Activated effector memory CD4-positive, alpha-beta T cell treated with anti-CD3 and anti-CD28 coated beads, Interleukin-2, amount 50 U/mL, for 16 hours (primary cell): ENCODE measurements at regions not wholly inside any gene's neighbourhood (a gene's known extent, or its start where the extent isn't known, plus 50 kb on each side); places are given as distances from the start of the nearest gene placed in this dataset.
"Not testable (repeated sequence)": the region's sequence is repeated elsewhere in the genome, so short reads cannot be mapped to it uniquely, and the experiment has no call there.

Experiments used
- DNase-seq: peaks from one replicate; pipeline ENCODE4 v3.0.0-alpha.2; 2020

DNA sequence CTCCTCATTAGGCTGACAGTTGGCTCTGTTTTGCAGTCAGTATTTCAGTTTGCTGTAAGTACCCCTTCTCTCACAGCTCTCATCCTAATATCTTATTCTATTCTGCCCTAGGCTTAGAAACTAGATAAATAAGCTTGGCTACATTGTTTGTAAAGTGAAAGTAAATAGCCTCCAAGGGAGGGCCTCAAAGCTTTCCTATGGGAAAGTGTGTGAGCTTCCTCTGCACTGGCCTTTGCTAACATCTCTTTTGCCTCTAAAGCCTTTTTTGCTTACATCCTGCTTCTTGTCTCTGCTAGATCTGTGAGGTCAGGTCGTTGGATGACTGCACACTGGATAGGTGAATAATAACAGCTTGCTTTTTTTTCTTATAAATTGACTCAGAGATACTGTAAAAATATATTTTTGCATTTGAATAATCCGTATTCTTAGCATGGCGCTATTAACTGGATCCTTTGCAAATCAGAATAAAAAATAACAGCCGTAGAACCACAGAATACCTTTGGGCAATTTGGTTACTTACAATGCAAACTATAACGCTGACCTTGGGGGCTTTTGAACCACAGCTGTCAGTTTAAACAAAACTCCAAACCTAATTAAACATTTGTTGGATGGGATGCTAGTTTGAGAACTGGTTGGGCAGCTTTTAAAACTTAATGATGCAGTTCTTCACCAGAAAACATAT lies 55.1 kb downstream of the TTC6 start:
- DNase-seq: no peak

DNA sequence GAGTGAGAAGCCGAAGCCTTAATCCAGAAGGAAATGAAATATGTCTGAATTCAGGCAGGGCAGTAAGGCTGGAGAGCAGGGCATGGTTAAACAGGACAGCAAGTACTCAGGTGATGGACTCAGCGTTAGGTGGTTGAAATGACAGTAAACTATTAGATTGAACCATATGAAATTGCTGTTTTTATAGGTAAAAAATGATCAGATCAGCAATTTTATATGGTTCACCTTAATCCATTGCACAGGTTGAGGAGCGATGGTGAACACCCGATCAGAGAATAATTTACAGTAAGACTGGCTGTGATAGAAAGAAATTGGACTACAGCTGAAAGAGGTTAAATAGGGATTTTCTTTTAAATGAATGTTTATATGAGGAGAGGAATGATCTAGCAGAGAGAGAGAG lies 56.6 kb downstream of the TTC6 start:
- DNase-seq: no peak

DNA sequence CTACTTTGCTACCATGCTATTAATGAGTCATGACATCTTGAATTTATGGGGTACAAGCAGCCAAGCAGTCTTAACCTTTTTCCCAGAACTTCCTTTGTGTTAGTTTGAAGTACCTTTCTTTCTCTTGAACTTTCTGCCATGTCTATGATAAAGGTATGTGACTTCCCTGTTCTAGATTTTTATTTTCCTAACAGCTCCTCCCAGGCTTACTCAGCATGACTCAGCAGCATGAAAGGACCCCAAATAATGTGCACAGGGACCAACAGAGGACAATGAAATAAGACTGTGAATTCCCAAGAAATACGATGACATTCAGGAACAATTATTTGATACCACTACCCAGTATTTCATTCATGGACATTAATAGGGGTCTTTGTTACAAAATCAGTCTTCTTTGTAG lies 60.0 kb downstream of the TTC6 start:
- DNase-seq: no peak

DNA sequence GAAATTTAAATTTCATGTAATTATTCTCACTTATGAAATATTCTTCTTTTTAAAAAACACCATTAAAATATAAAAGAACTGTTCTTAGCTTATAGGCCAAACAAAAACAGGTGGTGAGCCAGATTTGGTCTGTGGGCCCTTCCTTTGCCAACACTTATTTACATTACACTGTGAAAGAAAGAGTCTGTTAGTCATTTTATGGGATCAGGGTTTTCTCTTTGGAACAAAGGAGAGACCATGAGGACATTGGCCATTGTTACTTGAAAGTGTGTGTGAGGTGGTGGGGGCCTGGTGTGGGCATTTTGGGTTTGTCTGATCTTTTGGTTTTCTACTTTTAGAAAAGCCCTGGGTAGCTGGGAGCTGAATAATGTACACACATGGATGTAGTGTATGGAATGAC lies 62.7 kb downstream of the TTC6 start:
- no peak for DNase-seq

DNA sequence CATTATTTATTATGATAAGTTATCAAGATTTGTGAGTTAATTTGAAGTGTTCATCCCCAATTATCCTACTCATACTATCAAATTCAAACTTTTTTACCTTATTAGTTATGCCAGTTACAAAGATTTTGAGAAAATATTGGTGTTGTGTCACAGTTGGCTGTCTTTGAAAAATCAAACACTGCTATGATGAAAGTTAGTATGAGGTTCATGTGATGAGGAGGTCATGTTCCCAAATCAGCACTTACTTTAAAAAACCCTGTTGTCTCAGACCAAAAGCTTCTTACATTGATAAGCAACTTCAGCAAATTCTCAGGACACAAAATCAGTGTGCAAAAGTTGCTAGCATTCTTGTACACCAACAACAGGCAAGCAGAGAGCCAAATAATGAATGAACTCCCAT lies 68.1 kb downstream of the TTC6 start:
- no peak for DNase-seq

DNA sequence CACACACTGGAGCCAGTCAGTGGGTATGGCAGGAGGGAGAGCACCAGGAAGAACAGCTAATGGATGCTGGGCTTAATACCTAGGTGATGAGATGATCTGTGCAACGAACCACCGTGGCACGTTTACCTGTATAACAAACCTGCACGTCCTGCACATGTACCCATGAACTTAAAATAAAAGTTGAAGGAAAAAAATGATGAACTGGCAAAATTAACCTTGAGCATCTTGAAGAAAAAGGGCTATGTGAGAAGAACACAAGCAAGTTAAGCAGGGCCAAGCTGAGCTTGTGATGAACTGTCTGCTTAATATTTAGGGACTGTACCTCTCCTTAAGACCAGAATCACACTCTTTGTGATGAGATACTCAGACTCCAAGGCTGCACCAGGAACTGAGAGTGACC lies 70.0 kb downstream of the TTC6 start:
- DNase-seq: no peak

DNA sequence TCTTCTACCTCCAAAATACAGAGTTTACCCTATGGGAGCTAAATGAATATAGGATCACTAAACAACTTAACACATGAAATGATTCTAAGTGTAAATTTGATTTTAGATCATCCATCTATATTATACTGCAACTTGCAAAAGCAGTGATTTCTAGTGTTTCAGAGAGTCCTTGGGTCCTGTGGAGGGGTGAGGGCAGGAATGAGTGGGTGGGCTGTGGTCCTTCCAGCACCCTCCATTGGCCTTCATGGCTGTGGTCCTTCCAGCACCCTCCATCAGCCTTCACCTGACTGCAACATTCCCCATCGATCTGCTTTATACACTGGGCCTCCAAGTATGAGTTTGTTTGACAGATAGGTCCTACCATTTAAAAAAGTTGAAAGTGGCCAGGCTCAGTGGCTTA lies 70.5 kb downstream of the TTC6 start:
- DNase-seq: no peak

DNA sequence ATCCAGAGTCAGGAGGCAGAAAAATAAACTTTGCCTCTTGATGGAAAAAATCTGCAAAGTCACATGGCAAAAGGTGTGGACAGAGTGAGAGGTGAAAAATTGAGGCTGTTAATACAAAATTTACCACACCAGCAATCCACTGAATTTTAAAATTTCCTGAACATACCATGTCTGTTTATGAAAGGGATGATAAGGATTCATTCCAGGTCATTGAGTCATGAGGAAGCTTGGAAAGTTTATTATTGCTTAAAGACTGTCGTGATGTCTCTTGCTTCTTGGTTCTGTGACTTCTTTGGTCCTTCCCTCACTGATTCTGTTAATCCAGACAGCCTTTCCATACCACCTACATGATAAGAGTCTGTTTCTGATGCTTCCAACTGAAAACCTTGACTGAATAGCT lies 73.2 kb downstream of the TTC6 start:
- DNase-seq: no peak

DNA sequence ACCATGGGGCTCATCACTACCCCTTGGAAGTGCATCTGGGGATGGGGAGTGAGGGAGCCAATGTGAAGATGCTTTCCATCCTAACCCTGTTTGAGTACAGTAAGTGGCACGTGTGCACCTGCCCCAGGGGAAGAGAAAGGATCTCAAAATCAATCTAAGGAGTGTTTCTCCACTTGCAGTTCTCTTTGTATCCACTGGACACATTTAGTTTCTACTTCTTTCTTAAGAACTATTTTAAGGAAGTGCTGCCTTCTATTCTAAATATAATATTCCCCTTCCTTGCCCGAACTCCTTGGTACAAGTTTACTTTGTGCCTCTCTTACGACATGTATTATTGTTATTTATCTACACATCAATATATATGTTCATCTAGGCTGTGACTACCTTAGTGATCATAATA lies 73.8 kb downstream of the TTC6 start:
- no peak for DNase-seq

DNA sequence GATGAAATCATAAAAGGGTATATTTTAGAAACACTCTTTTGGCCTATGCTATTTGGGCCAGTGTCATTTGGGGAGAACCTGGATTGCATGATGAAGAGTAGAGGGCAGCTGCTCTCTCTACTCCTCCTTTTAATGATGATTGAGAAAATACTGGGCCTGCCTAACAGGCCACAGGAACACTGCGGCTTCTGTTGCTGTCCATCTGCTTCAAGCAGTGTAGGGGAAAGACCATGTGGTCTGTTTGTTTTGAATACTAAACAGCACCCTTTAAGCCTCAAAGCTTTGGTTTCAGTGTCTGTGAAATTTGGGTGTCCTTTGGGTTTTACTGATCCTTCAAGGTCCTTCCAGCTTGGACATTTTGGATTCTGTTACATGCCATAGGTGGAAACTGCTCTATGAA lies 78.0 kb downstream of the TTC6 start:
- no peak for DNase-seq

DNA sequence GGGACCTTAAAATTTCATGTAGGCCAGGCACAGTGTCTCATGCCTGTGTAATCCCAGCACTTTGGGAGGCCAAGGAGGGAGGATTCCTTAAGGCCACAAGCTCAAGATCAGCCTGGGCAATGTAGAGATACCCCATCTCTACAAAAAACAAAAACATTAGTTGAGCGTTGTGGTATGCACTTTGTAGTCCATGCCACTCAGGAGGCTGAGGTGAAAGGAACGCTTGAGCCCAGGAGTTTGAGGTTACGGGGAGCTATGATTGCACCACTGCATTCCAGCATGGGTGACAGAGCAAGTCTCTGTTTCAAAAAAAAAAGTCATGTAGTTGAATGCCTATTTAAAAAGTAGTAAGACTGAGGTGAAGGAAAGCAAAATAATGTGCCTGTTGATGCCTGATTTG lies 83.5 kb downstream of the TTC6 start:
- no peak for DNase-seq

DNA sequence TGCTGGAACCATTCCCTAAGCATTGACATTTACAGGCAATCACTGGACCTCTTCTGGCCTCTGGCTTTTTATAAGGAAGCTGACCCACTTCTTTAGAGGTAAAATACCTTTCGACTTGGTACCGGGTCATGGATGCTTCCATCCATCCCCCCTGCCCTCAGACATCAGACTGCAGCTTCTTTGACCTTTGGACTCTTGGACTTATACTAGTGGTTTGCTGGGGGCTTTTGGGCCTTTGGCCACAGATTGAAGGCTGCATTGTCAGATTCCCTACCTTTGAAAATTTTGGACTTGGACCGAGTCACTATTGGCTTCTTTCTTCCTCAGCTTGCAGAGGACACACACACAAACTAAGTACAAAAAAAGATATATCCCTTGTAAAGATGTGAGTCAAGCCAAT lies 86.1 kb downstream of the TTC6 start:
- no peak for DNase-seq

DNA sequence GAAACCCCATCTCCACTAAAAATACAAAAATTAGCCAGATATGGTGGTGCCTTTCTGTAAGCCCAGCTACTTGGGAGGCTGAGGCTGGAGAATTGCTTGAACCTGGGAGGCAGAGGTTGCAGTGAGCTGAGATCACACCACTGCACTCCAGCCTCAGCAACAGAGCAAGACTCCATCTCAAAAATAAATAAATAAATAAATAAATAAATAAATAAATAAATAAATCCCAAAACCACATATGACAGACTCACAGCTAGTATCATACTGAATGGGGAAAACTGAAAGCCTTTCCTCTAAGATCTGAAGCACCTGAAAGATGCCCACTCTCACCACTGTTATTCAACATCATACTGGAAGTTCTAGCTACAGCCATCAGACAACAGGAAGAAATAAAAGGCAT lies 97.3 kb downstream of the TTC6 start:
- not testable (repeated sequence) for DNase-seq

DNA sequence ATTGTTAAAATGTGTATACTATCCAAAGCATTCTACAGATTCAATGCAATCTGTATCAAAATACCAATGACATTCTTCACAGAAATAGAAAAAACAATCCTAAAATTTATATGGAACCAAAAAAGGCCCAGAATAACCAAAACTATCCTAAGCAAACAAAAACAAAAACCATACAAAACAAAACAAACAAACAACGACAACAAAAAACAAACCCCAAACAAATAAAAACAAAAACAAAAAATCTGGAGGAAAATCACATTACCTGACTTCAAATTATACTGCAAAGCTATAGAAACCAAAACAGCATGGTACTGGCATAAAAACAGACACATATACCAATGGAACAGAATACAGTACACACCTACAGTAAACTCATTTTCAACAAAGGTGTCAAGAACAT lies 98.0 kb downstream of the TTC6 start:
- DNase-seq: not testable (repeated sequence)

DNA sequence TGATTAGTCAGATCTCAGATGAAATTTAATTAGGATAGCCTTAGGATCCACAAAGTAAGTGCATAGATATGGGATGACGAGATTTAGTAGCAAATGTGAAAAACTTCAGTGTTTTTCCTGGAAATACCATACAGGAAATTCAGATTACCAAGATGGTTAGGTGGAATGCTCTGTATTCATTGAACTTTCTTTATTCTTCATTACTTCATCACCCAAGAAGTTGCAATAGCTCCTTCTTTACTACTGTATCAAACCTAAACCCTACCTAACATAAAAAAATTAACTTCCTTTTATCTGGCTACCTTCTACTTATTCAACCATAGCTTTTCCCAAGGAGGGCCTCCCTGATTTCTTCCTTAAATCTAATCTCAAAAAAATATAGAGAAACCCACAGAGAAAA lies 100.4 kb downstream of the TTC6 start:
- no peak for DNase-seq

DNA sequence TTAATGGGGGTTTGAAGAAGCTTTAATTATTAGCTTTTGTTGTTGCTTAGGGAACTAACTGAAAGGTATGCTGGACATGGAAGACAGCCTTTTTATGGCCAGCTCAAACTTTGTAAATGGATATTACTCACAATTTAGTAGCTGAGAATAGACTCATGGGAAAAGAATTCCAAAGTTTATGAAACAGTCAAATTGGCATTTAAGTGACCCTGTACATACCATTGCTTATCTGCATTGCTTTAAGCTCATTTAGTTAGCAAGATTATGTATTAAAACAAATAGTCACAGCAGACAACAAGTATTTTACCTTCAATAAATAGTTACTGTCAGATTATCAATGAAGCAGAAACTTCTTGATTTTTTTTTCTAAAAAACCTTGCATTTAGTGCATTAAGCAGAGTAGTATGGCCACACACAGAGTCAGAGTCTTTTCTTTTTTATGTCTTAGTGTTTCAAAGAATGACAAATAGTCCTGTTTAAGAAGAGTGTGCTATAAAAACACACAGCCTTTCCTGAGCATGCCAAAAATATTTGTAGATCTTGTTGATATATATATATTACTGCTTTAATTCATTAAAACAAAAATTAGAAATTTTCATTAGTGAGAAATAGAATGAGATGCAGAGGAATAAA lies 102.2 kb downstream of the TTC6 start:
- DNase-seq: no peak

DNA sequence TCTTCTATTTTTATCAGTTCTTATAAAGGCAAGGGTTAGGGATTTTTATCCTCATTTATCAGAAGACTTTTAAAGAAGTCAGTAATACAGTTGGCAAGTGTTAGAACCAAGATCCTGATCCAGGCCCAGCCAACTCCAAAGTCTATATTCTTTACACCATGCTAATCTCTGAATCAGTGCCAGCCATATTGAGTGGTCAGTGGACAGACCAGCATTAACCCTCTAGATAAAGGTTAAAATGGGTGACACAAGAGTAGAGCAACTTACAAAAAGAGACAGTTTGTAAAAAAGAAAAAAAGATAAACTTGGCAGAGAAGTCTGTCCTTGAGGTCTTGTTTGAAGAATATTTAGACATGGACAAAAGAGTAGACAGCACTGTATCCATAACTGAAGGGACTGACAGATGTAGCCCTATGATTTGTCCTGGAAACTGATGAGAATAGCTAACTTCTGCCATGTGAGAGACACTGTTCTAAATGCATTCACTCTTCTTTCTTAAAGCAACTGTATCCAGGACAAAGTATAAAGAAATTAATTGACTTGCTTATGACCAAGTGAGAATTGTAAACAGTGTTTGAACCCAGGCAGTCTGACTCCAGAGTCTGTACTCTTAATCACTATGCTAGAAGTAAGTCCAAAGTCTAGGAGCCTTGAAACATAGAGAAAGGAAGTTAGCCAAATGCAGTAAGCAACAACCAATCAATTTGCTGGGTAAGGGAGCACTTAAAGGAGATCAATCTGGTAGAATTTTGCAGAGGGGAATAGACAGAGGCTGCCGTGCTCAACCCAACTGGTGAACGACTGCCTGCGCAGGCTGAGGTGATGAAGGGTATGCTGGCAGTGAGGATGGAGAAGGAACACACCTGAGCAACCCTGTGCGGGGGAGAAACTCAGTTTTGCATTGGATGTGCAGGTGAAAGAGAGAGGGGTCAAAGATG lies 103.7 kb downstream of the TTC6 start:
- DNase-seq: no peak

DNA sequence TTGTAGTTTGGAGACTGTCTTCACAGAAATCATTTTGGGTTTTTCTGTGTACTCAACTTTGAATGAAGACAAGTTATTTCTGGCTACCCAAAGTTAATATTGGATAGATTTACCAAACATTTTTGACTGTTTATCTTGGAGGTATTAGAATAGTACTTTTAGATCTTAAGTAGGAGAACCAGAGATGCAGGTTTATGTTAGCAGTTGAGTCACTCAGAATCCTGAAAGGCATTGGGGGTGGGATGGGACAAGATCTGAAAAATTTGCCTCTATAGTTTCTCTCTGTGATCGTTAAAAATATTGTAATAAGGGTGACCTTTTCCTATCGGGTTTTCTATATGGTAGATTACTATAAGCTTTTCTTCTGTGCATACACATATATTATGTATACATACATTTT lies 112.3 kb downstream of the TTC6 start:
- no peak for DNase-seq

DNA sequence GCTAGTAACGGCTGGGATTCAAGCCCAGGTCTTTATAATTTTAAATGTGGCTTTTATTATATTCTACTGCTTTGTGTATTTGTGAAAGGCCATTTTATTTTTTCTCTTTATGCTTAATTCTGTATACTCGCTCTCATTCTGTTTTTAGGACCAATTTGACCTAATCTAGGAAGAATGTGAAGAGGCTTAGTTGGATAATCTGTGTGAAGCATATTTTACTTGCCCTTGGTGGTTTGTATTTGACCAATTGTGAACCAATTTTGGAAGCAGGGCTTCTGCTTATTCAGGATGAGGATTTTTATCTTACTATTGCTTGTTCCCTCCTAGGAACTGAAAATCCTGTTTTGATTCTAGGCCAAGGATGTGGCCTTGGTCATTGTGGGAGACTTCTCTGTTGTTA lies 113.1 kb downstream of the TTC6 start:
- no peak for DNase-seq

DNA sequence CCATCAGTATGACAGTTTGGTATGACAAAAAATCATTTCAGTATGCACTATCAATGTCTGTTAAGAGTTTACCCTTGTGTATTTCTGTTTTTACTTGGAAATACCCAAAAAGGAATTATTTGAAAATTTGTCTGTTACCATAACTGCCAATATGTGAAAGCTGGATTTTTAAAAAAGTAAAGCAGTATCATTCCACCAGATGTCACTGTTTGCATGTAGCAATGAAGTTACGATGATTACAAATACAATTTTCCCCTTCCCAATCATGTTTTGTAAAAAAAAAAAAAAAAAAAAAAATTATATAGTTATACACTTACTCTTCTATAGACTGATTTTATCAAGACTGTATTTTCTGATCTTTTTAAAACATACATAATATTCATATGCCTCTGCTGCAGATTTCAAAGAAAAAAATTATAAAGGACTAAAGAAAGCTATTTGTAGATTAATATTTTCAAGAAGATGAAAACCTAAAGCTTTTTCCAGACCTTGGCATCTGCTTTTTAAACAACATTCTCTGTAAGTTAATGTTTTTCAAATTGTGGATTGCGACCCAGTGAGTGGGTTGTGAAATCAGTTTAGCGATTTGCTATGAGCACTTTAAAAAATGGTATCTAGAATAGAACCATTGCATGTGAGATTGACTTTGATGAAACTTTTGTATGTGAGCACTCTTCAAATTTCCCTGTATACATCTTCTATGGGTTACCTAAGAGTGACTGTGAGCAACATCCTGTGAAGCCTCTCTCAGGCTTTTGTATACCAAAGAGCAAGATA lies 114.2 kb downstream of the TTC6 start:
- no peak for DNase-seq

DNA sequence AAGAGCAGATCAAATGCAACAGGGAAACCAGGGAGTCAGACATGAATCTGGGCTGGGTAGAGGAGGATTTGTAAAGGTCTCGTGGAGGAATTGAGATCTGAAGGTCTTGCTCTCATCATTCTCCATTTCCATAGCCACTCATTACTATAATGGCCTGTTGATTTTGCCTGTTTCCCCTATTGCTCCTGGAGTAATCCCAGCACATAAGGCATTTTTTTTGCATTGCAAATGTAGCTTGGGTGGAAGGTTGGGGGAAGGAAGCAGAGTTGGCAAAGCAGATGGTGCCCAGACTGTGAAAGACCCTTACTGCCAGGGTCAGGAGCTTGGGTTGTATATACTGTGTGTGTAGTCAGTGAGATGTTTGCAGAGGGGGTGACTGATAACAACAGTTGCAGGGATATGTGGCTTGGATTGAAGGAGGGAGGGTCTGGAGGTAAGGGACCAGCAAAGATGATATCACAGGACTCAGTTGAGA lies 116.0 kb downstream of the TTC6 start:
- DNase-seq: no peak

DNA sequence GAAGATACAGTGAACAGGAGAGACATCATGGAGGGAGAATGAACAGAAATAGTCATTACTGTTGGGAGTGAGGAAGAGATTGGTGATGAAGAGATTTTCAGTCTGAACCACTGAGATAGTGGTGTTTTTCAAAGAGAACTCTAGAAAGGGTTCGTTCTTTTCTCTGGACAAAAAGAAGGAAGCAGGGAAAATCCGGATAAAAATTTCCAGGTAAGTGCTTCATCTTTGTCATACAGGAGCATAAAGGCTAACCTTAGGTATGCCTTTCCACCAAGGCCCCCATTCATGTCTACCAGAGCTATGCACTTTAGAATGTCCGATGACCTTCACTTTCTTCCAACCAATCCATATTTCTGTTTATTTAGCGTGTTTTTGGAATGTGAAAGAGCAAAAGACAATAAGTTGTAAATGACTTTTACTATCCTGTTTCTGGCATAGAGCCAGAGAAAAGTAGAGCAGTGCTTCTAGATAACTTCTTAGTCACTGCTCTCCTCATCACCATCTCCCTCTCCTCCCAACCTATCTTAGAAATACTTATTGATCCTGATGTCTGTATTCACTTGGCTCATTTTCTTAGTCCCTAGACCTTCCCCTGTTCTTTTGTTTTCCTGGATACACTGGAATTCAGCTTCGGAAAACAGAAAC lies 116.5 kb downstream of the TTC6 start:
- no peak for DNase-seq

DNA sequence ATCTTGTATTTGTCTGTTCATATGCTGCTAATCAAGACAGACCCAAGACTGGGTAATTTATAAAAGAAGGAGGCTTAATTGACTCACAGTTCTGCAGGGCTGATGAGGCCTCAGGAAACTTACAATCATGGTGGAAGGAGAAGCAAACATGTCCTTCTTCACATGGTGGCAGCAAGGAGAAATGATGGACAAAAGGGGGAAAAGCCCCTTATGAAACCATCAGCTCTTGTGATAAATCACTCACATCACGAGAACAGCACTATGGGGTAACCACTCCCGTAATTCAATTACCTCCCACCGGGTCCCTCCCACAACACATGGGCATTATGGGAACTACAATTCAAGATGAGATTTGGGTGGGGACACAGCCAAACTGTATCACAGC lies 117.0 kb downstream of the TTC6 start:
- not testable (repeated sequence) for DNase-seq
